HG03378 (cell line): ENCODE measurements at regions not wholly inside any gene's neighbourhood (a gene's known extent, or its start where the extent isn't known, plus 50 kb on each side); places are given as distances from the start of the nearest gene placed in this dataset.

Experiments used
- ATAC-seq: cut with Tn5 transposase; IDR thresholded peaks from one replicate; pipeline ENCODE4 v1.9.1; 2021; ENCODE audit warnings: mild to moderate bottlenecking, moderate library complexity; ENCODE audit not compliant: unreplicated experiment

- no peak for ATAC-seq
Measured at GRCh38 chr5:56522169-56522568, 289.0 kb upstream of the ANKRD55 start.

- ATAC-seq = no peak
Measured at GRCh38 chr5:56520986-56521730, 288.0 kb upstream of the ANKRD55 start.

- no peak for ATAC-seq
Measured at GRCh38 chr5:56518820-56519219, 285.7 kb upstream of the ANKRD55 start.

- no peak for ATAC-seq
Measured at GRCh38 chr5:56517011-56517416, 283.9 kb upstream of the ANKRD55 start.

- no peak for ATAC-seq
Measured at GRCh38 chr5:56516441-56516840, 283.3 kb upstream of the ANKRD55 start.

DNA sequence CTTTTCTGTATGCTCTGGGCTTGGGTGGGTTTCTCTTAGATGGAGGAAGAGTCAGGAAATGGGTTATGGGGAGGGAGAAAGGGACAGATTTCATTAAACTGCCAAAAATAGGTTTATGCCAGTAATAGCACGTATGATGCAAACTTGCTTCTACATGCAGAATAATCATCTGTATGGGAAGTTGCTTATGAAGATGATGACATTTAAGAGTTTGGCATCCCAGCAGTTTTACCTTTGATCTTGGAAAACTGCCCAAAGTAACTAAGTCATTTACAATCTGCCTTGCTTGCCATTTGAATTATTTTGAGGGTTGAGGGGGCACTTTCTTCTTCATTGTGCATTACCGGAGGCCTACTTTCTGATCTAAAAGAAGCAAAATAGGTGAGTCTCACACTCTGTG, 282.9 kb upstream of the ANKRD55 start:
- no peak for ATAC-seq

GRCh38 chr5:56515011-56515410, 281.9 kb upstream of the ANKRD55 start:
- no peak for ATAC-seq

GRCh38 chr5:56514245-56514644, 281.1 kb upstream of the ANKRD55 start:
- no peak for ATAC-seq

- no peak for ATAC-seq
Measured at GRCh38 chr5:56513141-56513540, 280.0 kb upstream of the ANKRD55 start.

- ATAC-seq = no peak
Measured at GRCh38 chr5:56512313-56512996, 279.3 kb upstream of the ANKRD55 start.

DNA sequence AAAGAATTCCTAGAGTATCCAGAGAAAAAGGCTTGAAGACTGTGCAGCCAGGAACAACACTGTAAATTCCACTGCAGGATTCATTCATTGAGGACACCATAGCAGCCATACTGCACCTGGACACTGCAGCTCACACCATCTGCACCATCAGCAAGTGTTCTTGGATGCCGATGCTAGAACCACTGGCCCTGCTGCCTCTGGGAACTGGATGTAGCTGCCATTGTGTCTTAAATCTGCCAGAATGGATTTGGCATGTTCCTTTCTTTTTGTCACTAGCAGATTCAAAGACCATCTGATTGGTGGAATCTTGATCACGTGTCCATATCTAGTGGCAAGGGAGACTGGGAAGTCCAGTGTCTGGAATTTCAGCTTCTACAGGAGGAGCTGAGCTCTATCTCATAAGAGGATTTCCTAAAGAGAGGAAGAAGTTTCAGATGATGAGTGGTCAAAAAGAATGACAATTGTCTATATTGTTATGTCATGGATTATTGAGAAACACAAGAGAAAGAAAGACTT, 278.3 kb upstream of the ANKRD55 start:
- no peak for ATAC-seq

GRCh38 chr5:56508249-56508648, 275.1 kb upstream of the ANKRD55 start:
- no peak for ATAC-seq

DNA sequence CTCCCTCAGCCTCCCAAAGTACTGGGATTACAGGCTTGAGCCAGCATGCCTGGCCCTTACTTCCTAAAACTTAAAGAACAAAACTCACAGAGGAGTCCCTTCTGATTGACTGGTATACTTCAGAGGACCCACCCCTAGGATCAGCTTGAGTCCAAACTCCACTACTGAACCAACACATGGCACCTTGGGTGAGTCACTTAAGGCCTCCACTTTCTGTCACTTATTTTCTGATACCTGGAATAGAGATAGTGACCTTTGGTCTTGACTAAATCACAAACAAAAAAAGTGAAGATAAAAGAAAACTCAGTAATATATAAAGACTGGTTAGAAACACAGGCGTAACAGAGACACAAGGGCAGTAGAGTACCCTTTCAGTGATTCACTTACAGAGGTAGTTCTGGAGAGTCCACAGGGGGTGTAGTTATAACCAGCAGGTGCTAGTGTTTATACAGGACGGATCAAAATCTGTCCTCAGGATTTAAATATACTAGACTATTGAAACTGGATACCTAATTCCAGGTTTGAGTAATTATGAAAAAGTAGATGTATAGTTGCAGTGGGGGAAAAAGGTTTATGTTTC, 274.3 kb upstream of the ANKRD55 start:
- ATAC-seq = no peak

DNA sequence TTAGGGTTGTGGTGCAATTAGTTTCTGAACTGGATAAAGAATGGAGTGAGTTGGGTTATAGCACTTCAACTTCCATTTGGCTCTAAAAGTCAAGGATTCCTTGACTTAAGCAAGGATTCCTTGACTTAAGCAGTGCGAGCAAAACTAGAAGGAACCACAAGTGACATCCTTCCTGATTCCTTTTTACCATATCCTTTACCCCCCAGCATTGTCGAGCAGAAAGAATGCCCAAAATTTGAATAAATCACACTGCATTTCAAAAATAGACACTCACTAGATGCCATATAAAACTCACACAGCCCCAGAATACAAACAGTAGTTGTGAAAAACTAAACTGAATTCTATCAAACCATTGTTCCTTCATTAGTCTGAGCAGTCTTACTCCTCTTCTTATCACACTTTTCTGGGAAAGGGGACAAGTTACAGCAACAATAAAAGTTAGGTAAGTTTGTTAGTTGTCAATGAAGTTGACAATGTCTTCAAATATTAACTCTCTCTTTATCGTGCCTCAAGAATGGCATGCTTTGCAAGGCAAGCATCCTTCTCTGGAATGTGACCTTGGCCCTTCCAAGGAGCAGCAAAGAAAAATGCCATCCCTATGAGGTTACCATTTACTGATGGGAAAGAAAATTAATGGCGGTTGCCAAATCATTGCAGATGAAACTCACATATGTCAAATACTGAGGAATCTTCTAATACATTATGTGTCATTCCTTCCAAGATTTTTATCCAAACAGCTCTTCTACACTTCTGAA, 273.3 kb upstream of the ANKRD55 start:
- no peak for ATAC-seq

DNA sequence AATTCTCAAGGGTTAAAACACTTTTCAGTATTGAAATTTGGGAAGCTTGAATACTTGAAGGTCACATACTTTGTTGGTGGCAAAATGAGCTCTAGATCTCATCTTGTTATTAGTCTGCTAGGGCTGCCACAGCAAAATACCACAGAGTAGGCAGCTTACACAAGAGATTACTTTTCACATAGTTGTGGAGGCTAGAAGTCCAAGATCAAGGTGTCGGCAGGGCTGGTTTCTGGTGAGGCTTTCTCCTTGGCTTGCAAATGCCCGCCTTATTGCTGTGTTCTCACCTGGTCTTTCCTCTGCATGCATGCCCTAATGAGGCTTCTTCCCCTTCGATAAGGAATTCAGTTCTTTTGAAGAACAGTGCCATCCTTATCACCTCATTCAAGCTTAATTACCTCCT, 270.8 kb upstream of the ANKRD55 start:
- ATAC-seq = no peak

GRCh38 chr5:56501781-56502557, 268.8 kb upstream of the ANKRD55 start:
- no peak for ATAC-seq

DNA sequence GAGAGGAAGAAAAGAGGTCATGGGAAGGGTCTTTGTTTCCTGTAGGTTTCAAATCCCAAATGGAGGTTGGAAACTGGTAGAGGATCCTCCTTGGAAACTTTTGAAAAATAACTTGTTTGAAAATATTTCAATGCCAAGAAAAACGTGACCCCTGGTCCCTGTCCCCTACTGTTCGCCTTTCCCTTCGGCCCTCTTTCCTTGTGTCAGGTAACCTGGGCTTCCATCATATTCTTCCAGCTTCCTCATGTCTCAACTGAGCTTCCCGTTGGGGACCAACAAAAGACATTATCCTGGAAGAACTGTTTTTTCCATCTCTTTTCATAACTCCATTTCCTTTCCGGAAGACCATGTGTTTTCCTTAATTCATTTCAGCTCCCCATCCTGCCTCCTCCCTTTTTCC, 266.8 kb upstream of the ANKRD55 start:
- no peak for ATAC-seq

DNA sequence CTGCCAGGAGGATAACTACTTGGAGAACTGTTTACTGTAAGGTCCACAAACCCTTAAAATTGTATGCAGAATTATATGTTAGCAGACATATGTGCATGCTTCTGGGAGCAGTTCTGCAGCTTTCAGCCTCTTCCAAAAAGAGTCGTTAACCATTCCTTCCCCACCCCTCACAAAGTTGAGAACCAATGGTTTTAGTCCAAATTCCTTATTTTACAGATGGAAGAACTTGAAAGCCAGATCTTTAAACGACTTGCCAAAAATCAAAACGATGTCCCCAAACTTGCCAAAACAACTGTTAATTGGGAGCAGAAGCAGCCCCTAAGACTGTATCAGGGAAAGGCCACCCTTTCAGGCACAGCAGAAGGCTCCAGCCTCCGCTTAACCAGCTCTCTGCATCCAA, 266.4 kb upstream of the ANKRD55 start:
- no peak for ATAC-seq

GRCh38 chr5:56498759-56499395, 265.7 kb upstream of the ANKRD55 start:
- no peak for ATAC-seq

DNA sequence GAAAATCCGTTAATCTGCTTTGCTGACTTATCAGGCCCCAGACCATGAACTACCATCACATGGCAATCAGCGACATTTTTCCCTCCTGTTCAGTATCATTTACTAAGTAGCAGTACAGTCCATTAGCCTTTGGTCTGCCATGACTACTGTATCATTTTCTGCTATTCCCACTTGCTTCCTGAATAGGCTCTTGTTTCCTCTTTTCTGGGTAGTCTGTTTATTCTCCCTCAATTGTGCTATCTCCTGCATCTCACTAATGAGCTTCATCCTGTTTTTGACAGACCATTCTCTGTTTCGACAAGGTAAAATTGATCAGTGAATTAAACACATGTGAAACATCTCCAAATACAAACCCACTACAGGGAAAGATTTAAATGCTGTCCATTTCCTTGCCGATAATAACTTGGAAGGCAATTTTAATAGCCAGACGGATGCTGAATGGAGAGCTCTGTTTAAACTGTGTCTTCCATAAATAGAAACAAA, 263.5 kb upstream of the ANKRD55 start:
- no peak for ATAC-seq
